T47D (cell line): ENCODE measurements at regions not wholly inside any gene's neighbourhood (a gene's known extent, or its start where the extent isn't known, plus 50 kb on each side); places are given as distances from the start of the nearest gene placed in this dataset.

Experiments used
- DNase-seq, 2 experiments: peaks; one replicate each; pipeline versions ENCODE4 v3.0.0 to v3.0.0-alpha.2; 2011 to 2012; ENCODE audit warnings: low read depth in 1 of 2, low spot score in 1 of 2
- JUND ChIP-seq: IDR thresholded peaks from 2 replicates; pipeline ENCODE4 v1.6.1; 2012; ENCODE audit warnings: low read depth
- in situ Hi-C: cut with HindIII; loops from 2 replicates; pipeline ENCODE4 v1.10.0; 2016; ENCODE audit warnings: low sequenced_read_pairs, low pct_unique_long_range_greater_than_20kb

- in situ Hi-C loops = no loop called here
- no peak for TF ChIP-seq JUND
Measured at GRCh38 chr2:19043893-19044292, 314.5 kb downstream of the OSR1 start.

GRCh38 chr2:19041434-19042041, 316.9 kb downstream of the OSR1 start:
- TF ChIP-seq JUND = no peak
- DNase-seq = no peak
- in situ Hi-C loops = no loop called here

More at GRCh38 chr2:19043893-19044292, 314.5 kb downstream of the OSR1 start:
- no peak for DNase-seq

GRCh38 chr2:19038071-19039015, 320.1 kb downstream of the OSR1 start:
- TF ChIP-seq JUND = no peak
- in situ Hi-C loops = no loop called here
- DNase-seq = no peak

- TF ChIP-seq JUND = no peak
- no peak for DNase-seq
- in situ Hi-C loops = no loop called here
Measured at GRCh38 chr2:19036091-19036490, 322.3 kb downstream of the OSR1 start.

GRCh38 chr2:19035238-19035637, 323.2 kb downstream of the OSR1 start:
- TF ChIP-seq JUND = no peak
- DNase-seq = no peak
- in situ Hi-C loops = no loop called here

GRCh38 chr2:19033240-19033639, 325.2 kb downstream of the OSR1 start:
- in situ Hi-C loops = no loop called here
- DNase-seq = no peak
- TF ChIP-seq JUND = no peak

- in situ Hi-C loops = no loop called here
- DNase-seq = no peak
- TF ChIP-seq JUND = no peak
Measured at GRCh38 chr2:19031642-19032041, 326.8 kb downstream of the OSR1 start.

GRCh38 chr2:19029655-19030054, 328.8 kb downstream of the OSR1 start:
- DNase-seq = no peak
- no peak for TF ChIP-seq JUND
- in situ Hi-C loops = no loop called here

GRCh38 chr2:19028587-19029375, 329.6 kb downstream of the OSR1 start:
- in situ Hi-C loops = no loop called here
- no peak for TF ChIP-seq JUND
- DNase-seq = no peak

- in situ Hi-C loops = no loop called here
- no peak for TF ChIP-seq JUND
- no peak for DNase-seq
Measured at GRCh38 chr2:19027626-19028025, 330.8 kb downstream of the OSR1 start.

- in situ Hi-C loops = no loop called here
- TF ChIP-seq JUND = no peak
- DNase-seq = no peak
Measured at GRCh38 chr2:19026261-19026660, 332.2 kb downstream of the OSR1 start.

- no peak for DNase-seq
- in situ Hi-C loops = no loop called here
- no peak for TF ChIP-seq JUND
Measured at GRCh38 chr2:19022334-19022733, 336.1 kb downstream of the OSR1 start.

- no peak for DNase-seq
- in situ Hi-C loops = no loop called here
- TF ChIP-seq JUND = no peak
Measured at GRCh38 chr2:19021721-19022120, 336.7 kb downstream of the OSR1 start.
